GM23338 (cell line): ENCODE measurements at regions not wholly inside any gene's neighbourhood (a gene's known extent, or its start where the extent isn't known, plus 50 kb on each side); places are given as distances from the start of the nearest gene placed in this dataset.

Source experiments
- CREB1 ChIP-seq: fragments of 250-450 bp; sonication (Bioruptor Pico); IDR thresholded peaks from 2 replicates; pipeline ENCODE4 v1.5.0; 2020; ENCODE audit warnings: low read depth, mild to moderate bottlenecking, moderate library complexity
- CTCF ChIP-seq, 2 experiments: fragments of 200-600 bp in 1 of 2; sonication (generic) in 1 of 2; conservative IDR thresholded peaks; 2 replicates each; pipeline versions ENCODE4 v1.5.1 to v1.6.1; 2016 to 2017; ENCODE audit warnings: antibody characterized with exemption in 2 of 2, low read depth in 2 of 2, mild to moderate bottlenecking in 2 of 2, moderate library complexity in 1 of 2
- EZH2 ChIP-seq: fragments of 200-600 bp; sonication (generic); IDR thresholded peaks from one replicate; pipeline ENCODE4 v1.8.0; 2017; ENCODE audit warnings: antibody characterized with exemption, mild to moderate bottlenecking, low read depth; ENCODE audit not compliant: unreplicated experiment
- NANOG ChIP-seq: IDR thresholded peaks from 2 replicates; pipeline ENCODE4 v1.6.1; 2016; ENCODE audit warnings: antibody characterized with exemption, borderline replicate concordance
- POLR2AphosphoS5 ChIP-seq: IDR thresholded peaks from 2 replicates; pipeline ENCODE4 v1.6.1; 2016; ENCODE audit warnings: antibody characterized with exemption, low read depth
- REST ChIP-seq: IDR thresholded peaks from one replicate; pipeline ENCODE4 v1.6.1; 2018; ENCODE audit warnings: antibody characterized with exemption; ENCODE audit not compliant: unreplicated experiment
- STAT1 ChIP-seq: IDR thresholded peaks from one replicate; pipeline ENCODE4 v1.6.1; 2016; ENCODE audit warnings: antibody characterized with exemption; ENCODE audit not compliant: unreplicated experiment
- ZNF331 ChIP-seq: fragments of 250-450 bp; sonication (Bioruptor Pico); IDR thresholded peaks from 2 replicates; pipeline ENCODE4 v1.5.0; 2020; ENCODE audit warnings: low read depth, mild to moderate bottlenecking, moderate library complexity
- TF ChIP-seq, protein P1 (sequence below): fragments of 250-450 bp; sonication (Bioruptor Pico); IDR thresholded peaks from 2 replicates; pipeline ENCODE4 v1.5.0; 2020; ENCODE audit warnings: mild to moderate bottlenecking, moderate library complexity

DNA sequence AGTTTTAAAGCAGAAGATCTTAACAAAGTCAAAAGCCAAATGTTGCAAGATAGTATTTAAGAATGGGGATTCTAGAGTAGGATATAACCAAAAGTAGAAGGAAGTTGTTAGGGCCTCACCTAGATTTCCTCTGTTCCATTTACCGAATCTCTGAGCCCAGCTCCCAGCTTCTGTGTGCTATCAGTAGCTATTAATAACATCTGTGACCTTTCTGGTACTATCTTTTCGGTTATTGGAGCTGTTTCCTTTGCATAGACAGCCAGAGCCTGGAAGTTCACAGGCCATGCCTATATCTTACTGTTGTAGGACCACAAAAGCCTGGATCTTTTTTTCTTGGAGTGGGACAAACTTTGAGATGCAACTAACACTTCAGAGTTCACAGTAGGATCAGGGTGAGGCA, 244.2 kb downstream of the PPP1R2C start (continued):
- TF ChIP-seq, protein P1, sequence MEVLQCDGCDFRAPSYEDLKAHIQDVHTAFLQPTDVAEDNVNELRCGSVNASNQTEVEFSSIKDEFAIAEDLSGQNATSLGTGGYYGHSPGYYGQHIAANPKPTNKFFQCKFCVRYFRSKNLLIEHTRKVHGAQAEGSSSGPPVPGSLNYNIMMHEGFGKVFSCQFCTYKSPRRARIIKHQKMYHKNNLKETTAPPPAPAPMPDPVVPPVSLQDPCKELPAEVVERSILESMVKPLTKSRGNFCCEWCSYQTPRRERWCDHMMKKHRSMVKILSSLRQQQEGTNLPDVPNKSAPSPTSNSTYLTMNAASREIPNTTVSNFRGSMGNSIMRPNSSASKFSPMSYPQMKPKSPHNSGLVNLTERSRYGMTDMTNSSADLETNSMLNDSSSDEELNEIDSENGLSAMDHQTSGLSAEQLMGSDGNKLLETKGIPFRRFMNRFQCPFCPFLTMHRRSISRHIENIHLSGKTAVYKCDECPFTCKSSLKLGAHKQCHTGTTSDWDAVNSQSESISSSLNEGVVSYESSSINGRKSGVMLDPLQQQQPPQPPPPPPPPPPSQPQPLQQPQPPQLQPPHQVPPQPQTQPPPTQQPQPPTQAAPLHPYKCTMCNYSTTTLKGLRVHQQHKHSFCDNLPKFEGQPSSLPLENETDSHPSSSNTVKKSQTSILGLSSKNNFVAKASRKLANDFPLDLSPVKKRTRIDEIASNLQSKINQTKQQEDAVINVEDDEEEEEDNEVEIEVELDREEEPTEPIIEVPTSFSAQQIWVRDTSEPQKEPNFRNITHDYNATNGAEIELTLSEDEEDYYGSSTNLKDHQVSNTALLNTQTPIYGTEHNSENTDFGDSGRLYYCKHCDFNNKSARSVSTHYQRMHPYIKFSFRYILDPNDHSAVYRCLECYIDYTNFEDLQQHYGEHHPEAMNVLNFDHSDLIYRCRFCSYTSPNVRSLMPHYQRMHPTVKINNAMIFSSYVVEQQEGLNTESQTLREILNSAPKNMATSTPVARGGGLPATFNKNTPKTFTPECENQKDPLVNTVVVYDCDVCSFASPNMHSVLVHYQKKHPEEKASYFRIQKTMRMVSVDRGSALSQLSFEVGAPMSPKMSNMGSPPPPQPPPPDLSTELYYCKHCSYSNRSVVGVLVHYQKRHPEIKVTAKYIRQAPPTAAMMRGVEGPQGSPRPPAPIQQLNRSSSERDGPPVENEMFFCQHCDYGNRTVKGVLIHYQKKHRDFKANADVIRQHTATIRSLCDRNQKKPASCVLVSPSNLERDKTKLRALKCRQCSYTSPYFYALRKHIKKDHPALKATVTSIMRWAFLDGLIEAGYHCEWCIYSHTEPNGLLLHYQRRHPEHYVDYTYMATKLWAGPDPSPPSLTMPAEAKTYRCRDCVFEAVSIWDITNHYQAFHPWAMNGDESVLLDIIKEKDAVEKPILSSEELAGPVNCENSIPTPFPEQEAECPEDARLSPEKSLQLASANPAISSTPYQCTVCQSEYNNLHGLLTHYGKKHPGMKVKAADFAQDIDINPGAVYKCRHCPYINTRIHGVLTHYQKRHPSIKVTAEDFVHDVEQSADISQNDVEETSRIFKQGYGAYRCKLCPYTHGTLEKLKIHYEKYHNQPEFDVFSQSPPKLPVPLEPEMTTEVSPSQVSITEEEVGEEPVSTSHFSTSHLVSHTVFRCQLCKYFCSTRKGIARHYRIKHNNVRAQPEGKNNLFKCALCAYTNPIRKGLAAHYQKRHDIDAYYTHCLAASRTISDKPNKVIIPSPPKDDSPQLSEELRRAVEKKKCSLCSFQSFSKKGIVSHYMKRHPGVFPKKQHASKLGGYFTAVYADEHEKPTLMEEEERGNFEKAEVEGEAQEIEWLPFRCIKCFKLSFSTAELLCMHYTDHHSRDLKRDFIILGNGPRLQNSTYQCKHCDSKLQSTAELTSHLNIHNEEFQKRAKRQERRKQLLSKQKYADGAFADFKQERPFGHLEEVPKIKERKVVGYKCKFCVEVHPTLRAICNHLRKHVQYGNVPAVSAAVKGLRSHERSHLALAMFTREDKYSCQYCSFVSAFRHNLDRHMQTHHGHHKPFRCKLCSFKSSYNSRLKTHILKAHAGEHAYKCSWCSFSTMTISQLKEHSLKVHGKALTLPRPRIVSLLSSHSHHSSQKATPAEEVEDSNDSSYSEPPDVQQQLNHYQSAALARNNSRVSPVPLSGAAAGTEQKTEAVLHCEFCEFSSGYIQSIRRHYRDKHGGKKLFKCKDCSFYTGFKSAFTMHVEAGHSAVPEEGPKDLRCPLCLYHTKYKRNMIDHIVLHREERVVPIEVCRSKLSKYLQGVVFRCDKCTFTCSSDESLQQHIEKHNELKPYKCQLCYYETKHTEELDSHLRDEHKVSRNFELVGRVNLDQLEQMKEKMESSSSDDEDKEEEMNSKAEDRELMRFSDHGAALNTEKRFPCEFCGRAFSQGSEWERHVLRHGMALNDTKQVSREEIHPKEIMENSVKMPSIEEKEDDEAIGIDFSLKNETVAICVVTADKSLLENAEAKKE (CRISPR knock-in tag), result no peak
- TF ChIP-seq ZNF331 (no peak), STAT1 (no peak), CREB1 (CRISPR knock-in tag) (no peak), POLR2AphosphoS5 (no peak), REST (no peak), EZH2 (no peak), NANOG (no peak), CTCF (conservative IDR thresholded peaks at IDR 0.05; ENCODE audit: low read depth in 2 of 2) (no peak)
